GM18867 (cell line): ENCODE measurements at regions not wholly inside any gene's neighbourhood (a gene's known extent, or its start where the extent isn't known, plus 50 kb on each side); places are given as distances from the start of the nearest gene placed in this dataset.

ENCODE experiments used
- ATAC-seq: cut with Tn5 transposase; IDR thresholded peaks from one replicate; pipeline ENCODE4 v1.9.1; 2021; ENCODE audit warnings: mild to moderate bottlenecking, moderate library complexity; ENCODE audit not compliant: unreplicated experiment

DNA sequence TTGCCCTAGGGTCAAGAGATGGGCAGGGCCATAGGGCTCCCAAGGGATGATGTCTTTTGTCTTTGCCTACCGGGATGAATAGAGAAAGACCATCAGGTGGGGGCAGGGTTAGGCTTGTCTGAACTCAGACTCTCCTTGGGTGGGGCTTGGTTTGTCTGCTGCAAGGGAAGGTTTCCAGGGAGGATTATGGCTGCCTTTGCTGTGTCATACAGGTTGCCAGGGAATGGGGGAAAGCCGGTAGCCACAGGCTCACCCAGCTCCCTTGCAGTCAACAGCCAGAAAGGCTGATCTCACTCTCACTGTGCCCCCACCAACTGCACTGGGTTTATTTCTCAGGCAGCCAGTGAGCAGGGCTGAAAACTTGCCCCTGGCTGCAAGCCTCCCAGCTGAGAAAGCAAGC lies 253.2 kb downstream of the POLR1F start:
- ATAC-seq, result no peak

GRCh38 chr7:19448091-19448490 lies 260.7 kb downstream of the POLR1F start:
- ATAC-seq, result no peak

- ATAC-seq, result peak; percentile 61
Measured at GRCh38 chr7:19442016-19442785, 266.6 kb downstream of the POLR1F start.

DNA sequence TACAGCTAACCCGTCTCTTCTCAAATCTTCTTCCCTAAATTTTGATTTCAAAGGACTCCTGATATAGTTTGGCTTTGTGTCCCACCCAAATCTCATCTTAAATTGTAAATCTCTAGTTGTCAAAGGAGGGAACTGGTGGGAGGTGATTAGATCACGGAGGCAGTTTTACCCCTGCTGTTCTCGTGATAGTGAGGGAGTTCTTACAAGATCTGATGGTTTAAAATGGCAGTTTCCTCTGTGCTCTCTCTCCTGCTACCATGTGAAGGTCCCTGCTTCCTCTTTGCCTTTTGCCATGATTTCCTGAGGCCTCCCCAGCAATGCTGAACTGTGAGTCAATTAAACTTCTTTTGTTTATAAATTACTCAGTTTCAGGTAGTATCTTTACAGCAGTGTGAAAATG lies 269.3 kb downstream of the POLR1F start:
- no peak for ATAC-seq

- no peak for ATAC-seq
Measured at GRCh38 chr7:19437446-19437845, 271.4 kb downstream of the POLR1F start.

- no peak for ATAC-seq
Measured at GRCh38 chr7:19427944-19428343, 280.9 kb downstream of the POLR1F start.

DNA sequence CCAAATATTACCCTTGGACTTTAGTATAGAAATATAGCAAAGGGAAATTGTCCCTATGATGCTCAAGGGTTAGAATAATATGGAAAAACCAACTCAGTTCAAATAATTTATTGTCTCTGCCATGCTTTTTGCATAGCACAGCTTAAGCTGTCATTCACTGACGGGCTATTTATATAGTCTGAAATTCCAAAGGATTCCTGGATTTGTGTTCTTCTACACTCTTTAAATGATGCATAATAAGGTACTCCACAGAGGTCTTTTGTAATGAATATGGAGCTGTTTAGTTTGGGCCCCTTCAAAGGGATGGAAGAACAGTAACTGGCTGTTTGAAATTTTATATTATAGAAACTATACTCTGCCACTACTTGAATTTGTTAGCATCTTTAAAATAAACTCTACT lies 276.6 kb upstream of the FERD3L start:
- no peak for ATAC-seq

DNA sequence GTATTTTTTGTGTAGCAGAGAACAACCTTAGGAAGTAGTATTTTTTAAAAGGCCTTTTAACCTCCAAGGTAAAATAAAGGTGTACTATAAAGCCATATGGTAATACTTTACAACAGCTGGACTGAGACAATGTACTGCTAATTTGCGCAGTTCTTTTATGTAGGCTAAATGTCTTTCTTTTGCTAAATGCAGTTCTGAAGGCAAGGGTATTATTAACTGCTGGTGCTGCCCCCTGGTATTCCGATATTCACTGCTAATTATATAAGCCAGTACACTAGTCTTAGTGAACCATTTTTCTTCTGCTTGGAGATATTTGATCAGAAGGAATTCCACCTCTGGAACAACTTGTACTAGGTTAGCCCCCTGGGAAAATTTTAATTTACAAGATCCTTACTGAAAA lies 272.0 kb upstream of the FERD3L start:
- ATAC-seq, result no peak

- no peak for ATAC-seq
Measured at GRCh38 chr7:19415123-19415522, 269.9 kb upstream of the FERD3L start.

GRCh38 chr7:19413443-19413965 lies 268.3 kb upstream of the FERD3L start:
- no peak for ATAC-seq

DNA sequence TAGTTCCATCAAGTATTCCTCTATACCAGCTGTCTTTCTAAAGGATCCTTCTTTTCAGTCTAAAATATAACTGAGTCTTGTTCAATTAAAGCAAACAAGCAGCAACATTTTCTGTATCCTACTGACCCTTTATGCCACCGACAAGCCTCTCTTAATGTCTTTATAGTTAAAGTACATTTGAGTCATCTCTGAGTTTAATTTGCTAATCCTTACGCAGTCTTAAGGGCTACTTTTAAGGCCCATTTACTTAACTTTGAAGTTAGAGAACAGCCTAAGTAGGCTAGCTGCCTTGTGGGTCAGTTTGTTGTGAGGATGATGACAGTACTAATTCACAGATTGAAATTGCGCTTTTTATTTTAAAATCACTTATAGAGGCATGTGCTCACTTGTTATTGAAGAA lies 265.5 kb upstream of the FERD3L start:
- no peak for ATAC-seq

DNA sequence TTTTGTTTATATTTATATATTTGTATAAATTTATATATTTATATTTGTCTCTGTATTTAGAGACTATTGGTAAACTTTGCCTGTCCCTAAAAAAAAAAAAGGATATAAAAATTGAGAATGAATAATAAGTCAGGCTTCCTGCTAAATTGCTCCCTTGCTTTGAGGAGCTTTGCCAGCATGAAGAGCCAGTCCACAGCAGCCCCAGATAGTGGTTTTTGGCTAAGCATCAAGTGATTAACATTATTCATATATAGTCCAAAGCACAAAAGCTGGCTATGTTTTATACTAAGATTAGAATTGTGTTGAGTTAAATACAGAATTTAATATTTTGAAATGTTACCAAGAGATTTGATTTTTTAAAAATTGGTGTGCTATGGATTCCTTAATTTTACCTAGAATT lies 264.9 kb upstream of the FERD3L start:
- no peak for ATAC-seq

GRCh38 chr7:19408706-19409220 lies 263.5 kb upstream of the FERD3L start:
- ATAC-seq, result no peak

DNA sequence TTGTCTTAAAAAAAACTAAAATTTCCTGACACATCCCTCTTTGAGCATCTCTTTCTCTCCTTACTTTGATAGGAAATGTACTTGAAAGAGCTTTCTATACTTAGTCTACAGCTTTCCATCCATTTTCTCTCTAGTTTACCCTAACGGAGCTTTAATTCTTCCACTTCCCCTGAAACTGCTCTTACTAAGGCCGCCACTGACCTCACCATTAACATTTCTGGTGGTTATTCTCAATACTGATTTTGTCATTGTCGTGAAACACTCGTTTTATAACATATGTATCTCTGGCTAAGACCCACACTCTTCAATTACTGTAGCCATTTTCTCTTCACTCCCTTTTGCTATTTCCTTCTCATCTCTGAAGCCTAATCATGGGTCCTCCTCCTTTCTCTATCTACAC lies 262.0 kb upstream of the FERD3L start:
- ATAC-seq, result peak; percentile 85

- ATAC-seq, result no peak
Measured at GRCh38 chr7:19405541-19405940, 260.3 kb upstream of the FERD3L start.

DNA sequence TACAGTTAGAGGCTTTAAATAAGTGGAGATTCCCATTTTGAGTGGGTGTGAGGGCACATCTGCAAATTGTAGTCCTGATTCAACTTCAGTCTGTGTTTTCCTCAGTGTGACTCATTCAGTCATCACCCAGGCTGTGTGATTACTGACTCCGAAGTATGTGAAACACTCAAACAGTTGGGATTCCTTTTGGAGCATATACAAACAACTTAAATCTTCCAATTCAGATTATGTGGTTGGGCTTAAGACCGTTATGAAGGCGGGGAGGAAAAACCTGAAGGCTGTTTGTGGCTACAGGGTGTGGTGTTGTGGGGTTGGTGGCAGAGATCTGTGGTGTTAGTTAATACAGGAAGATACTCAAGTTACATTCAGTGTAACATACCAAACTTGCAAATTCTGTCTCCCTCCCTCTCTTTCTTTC lies 259.7 kb upstream of the FERD3L start:
- ATAC-seq, result no peak

- ATAC-seq, result no peak
Measured at GRCh38 chr7:19403691-19404090, 258.5 kb upstream of the FERD3L start.

DNA sequence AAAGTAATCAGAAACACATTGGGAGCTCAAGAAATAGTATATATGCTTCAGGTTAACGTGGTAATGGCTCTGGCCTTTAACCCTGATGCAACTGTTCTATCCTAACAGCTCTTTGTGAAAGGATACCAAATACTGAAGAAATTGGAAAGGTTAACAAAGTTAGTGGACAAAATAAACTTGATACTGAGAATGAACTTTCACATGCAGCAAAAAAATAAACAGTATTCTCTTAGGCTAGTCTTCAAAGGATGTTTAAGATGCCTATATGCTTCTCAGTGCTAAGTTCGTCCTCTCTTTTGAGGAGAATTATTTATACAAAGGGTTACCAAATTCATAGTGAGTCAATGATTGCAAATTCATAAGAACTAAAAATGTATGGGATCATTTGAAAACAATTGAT lies 256.2 kb upstream of the FERD3L start:
- ATAC-seq, result no peak

DNA sequence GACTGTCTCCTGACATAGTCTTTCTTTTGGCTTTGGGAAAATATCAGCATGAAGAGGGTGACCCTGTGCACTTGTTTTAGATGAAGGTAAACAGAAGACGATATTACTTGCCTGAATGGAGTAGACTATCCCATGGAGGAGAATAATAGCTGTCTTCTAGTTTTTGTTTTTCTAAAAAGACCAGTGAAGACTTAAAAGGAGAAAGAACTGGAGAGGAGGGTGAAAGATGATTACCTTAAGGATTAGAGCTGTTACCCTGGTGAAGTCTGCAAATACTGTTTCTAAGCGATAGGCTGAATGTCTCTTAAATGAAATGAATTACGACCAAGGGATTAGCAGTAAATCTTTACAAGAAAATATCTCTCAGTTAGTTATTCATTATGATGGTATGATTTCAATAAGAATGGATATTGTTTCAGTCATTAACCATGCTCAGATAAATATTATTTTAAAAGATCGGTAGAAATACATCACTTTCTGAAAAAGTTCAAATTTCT lies 255.6 kb upstream of the FERD3L start:
- no peak for ATAC-seq

- peak; percentile 75 for ATAC-seq
Measured at GRCh38 chr7:19397911-19398310, 252.7 kb upstream of the FERD3L start.

GRCh38 chr7:19392246-19392645 lies 247.0 kb upstream of the FERD3L start:
- ATAC-seq, result no peak

GRCh38 chr7:19390795-19391194 lies 245.6 kb upstream of the FERD3L start:
- ATAC-seq, result no peak
